ENCODE measurements at regions not wholly inside any gene's neighbourhood (a gene's known extent, or its start where the extent isn't known, plus 50 kb on each side); places are given as distances from the start of the nearest gene placed in this dataset.

GRCh38 chr4:156378033-156378665, 424.5 kb upstream of the CTSO start:
- no peak overlapping the region for H3K4me2 ChIP-seq (replicated peaks; ENCODE audit: low read depth, low read length, poor library complexity, severe bottlenecking)
- no peaks in the 10 kb centered on the region for H4K20me1 ChIP-seq (ENCODE audit: control insufficient read depth, insufficient read depth, low read length, poor library complexity, severe bottlenecking)
- DNase-seq (no peak), ATAC-seq (ENCODE audit: low read depth) (no peak)
- H3K27ac ChIP-seq (ENCODE audit: low read length in 2 of 2), result no peak overlapping the region
- no peak overlapping the region for H3K4me3 ChIP-seq (ENCODE audit: control extremely low read depth in 1 of 5, extremely low read depth in 1 of 5, insufficient read depth in 1 of 5, low read depth in 2 of 5, low read length in 4 of 5)
- H3K4me1 ChIP-seq (ENCODE audit: control insufficient read depth in 2 of 2, insufficient read depth in 2 of 2, low read length in 2 of 2), result no peaks in the 10 kb centered on the region
- H3K9me3 ChIP-seq (ENCODE audit: control extremely low read depth in 1 of 3, control insufficient read depth in 2 of 3, insufficient read depth in 1 of 3, low read length in 2 of 3), result no peaks in the 10 kb centered on the region
- Mint-ChIP-seq H3K27ac (no peak overlapping the region), H3K4me1 (no peaks in the 10 kb centered on the region), H3K4me3 (no peak overlapping the region), H3K9me3 (ENCODE audit: insufficient read depth) (no peaks in the 10 kb centered on the region), H3K27me3 (no peaks in the 10 kb centered on the region)
- TF ChIP-seq EZH2 (IDR thresholded peaks at IDR 0.05; ENCODE audit: borderline replicate concordance, insufficient read depth, low read depth, low read length, poor library complexity, severe bottlenecking) (no peak), CTCF (IDR thresholded peaks at IDR 0.05) (no peak)
- H3K79me2 ChIP-seq (ENCODE audit: control insufficient read depth, insufficient read depth, low read length), result no peaks in the 10 kb centered on the region
- no peaks in the 10 kb centered on the region for H3K36me3 ChIP-seq (replicated peaks in 1 of 2; ENCODE audit: control extremely low read depth in 1 of 2, control insufficient read depth in 1 of 2, extremely low read depth in 1 of 2, insufficient read depth in 2 of 2, low read length in 1 of 2)
- H3K9ac ChIP-seq (ENCODE audit: low read length), result no peak overlapping the region
- H3K27me3 ChIP-seq (replicated peaks in 1 of 4; ENCODE audit: control extremely low read depth in 1 of 4, control insufficient read depth in 3 of 4, insufficient read depth in 4 of 4, low read length in 3 of 4), result no peaks in the 10 kb centered on the region
- H2AFZ ChIP-seq (ENCODE audit: insufficient read depth, low read depth, low read length, poor library complexity, severe bottlenecking), result no peak overlapping the region
- intact Hi-C loops (cut with micrococcal nuclease), result no loop called here
- ChIA-PET POLR2A (no interaction called here), CTCF (no interaction called here)
- 88% methylated on average over 4 of the region's 8 CpGs for WGBS (ENCODE audit: insufficient coverage)

GRCh38 chr4:156377036-156377710, 423.5 kb upstream of the CTSO start:
- Histone ChIP-seq H3K4me1 (ENCODE audit: control insufficient read depth in 2 of 2, insufficient read depth in 2 of 2, low read length in 2 of 2) (no peaks in the 10 kb centered on the region), H3K27ac (ENCODE audit: low read length in 2 of 2) (no peak overlapping the region), H4K20me1 (ENCODE audit: control insufficient read depth, insufficient read depth, low read length, poor library complexity, severe bottlenecking) (no peaks in the 10 kb centered on the region), H3K9me3 (ENCODE audit: control extremely low read depth in 1 of 3, control insufficient read depth in 2 of 3, insufficient read depth in 1 of 3, low read length in 2 of 3) (no peaks in the 10 kb centered on the region), H3K27me3 (replicated peaks in 1 of 4; ENCODE audit: control extremely low read depth in 1 of 4, control insufficient read depth in 3 of 4, insufficient read depth in 4 of 4, low read length in 3 of 4) (no peaks in the 10 kb centered on the region), H2AFZ (ENCODE audit: insufficient read depth, low read depth, low read length, poor library complexity, severe bottlenecking) (no peak overlapping the region), H3K4me2 (replicated peaks; ENCODE audit: low read depth, low read length, poor library complexity, severe bottlenecking) (no peak overlapping the region), H3K4me3 (ENCODE audit: control extremely low read depth in 1 of 5, extremely low read depth in 1 of 5, insufficient read depth in 1 of 5, low read depth in 2 of 5, low read length in 4 of 5) (no peak overlapping the region), H3K9ac (ENCODE audit: low read length) (no peak overlapping the region), H3K36me3 (replicated peaks in 1 of 2; ENCODE audit: control extremely low read depth in 1 of 2, control insufficient read depth in 1 of 2, extremely low read depth in 1 of 2, insufficient read depth in 2 of 2, low read length in 1 of 2) (no peaks in the 10 kb centered on the region), H3K79me2 (ENCODE audit: control insufficient read depth, insufficient read depth, low read length) (no peaks in the 10 kb centered on the region)
- no peak for DNase-seq
- Mint-ChIP-seq H3K9me3 (ENCODE audit: insufficient read depth) (no peaks in the 10 kb centered on the region), H3K4me1 (no peaks in the 10 kb centered on the region), H3K27me3 (no peaks in the 10 kb centered on the region), H3K4me3 (no peak overlapping the region), H3K27ac (no peak overlapping the region)
- ChIA-PET CTCF (no interaction called here), POLR2A (no interaction called here)
- no CpG with 5 or more reads among the region's 5 CpGs for WGBS (ENCODE audit: insufficient coverage)
- intact Hi-C loops (cut with micrococcal nuclease), result no loop called here
- no peak for ATAC-seq (ENCODE audit: low read depth)
- TF ChIP-seq CTCF (IDR thresholded peaks at IDR 0.05), result no peak
- no peak for TF ChIP-seq EZH2 (IDR thresholded peaks at IDR 0.05; ENCODE audit: borderline replicate concordance, insufficient read depth, low read depth, low read length, poor library complexity, severe bottlenecking)

All from B cell (primary cell).